Astrocyte of the hippocampus (primary cell): ENCODE measurements at regions not wholly inside any gene's neighbourhood (a gene's known extent, or its start where the extent isn't known, plus 50 kb on each side); places are given as distances from the start of the nearest gene placed in this dataset.

Experiments used
- DNase-seq: peaks from one replicate; pipeline ENCODE4 v3.0.0; 2011; ENCODE audit warnings: low read depth, low spot score

- no peak for DNase-seq
Observed at GRCh38 chr12:85747941-85748495, 88.2 kb downstream of the RASSF9 start.
